DND-41 (cell line): ENCODE measurements at regions not wholly inside any gene's neighbourhood (a gene's known extent, or its start where the extent isn't known, plus 50 kb on each side); places are given as distances from the start of the nearest gene placed in this dataset.

Experiments
- ATAC-seq: fragments of 200-7000 bp; cut with Tn5 transposase; 3 replicates; pipeline ENCODE4 v1.9.1; 2021; ENCODE audit warnings: low read depth; ENCODE audit not compliant: insufficient read depth
- DNase-seq: peaks from one replicate; pipeline ENCODE4 v3.0.0-alpha.2; 2020
- H2AFZ ChIP-seq: 2 replicates; pipeline ENCODE4 v1.6.0; 2012; ENCODE audit warnings: low read depth, low read length
- H3K27ac ChIP-seq: 2 replicates; pipeline ENCODE4 v1.5.1; 2012; ENCODE audit warnings: low read length, inconsistent platforms
- H3K27me3 ChIP-seq: fragments of 200-600 bp; sonication (generic); 2 replicates; pipeline ENCODE4 v1.6.0; 2012; ENCODE audit warnings: low read length, mild to moderate bottlenecking, inconsistent platforms; ENCODE audit not compliant: insufficient read depth, poor library complexity
- H3K36me3 ChIP-seq: 2 replicates; pipeline ENCODE4 v1.5.1; 2012; ENCODE audit warnings: low read length, inconsistent platforms; ENCODE audit not compliant: insufficient read depth
- H3K4me1 ChIP-seq: 2 replicates; pipeline ENCODE4 v1.5.1; 2012; ENCODE audit warnings: mild to moderate bottlenecking, low read length; ENCODE audit not compliant: insufficient read depth
- H3K4me2 ChIP-seq: 2 replicates; pipeline ENCODE4 v1.6.0; 2012; ENCODE audit warnings: mild to moderate bottlenecking, moderate library complexity, low read length, inconsistent platforms; ENCODE audit not compliant: insufficient read depth
- H3K4me3 ChIP-seq, 2 experiments: fragments of 200-600 bp in 1 of 2; shearing (Covaris generic) in 1 of 2; 2 replicates each; pipeline ENCODE4 v1.5.1; 2012 to 2016; ENCODE audit warnings: inconsistent platforms in 2 of 2, low read length in 2 of 2, mild to moderate bottlenecking in 2 of 2, low read depth in 1 of 2, moderate library complexity in 1 of 2
- H3K79me2 ChIP-seq: 2 replicates; pipeline ENCODE4 v1.6.0; 2012; ENCODE audit warnings: low read length, inconsistent platforms; ENCODE audit not compliant: insufficient read depth
- H3K9ac ChIP-seq: 2 replicates; pipeline ENCODE4 v1.6.0; 2012; ENCODE audit warnings: low read depth, mild to moderate bottlenecking, inconsistent platforms, low read length, moderate library complexity
- H3K9me3 ChIP-seq: 2 replicates; pipeline ENCODE4 v1.5.1; 2012; ENCODE audit warnings: low read length, moderate library complexity, mild to moderate bottlenecking, inconsistent platforms; ENCODE audit not compliant: insufficient read depth, severe bottlenecking
- H4K20me1 ChIP-seq: 2 replicates; pipeline ENCODE4 v1.6.0; 2012; ENCODE audit warnings: low read length; ENCODE audit not compliant: insufficient read depth
- CTCF ChIP-seq: IDR thresholded peaks from 2 replicates; pipeline ENCODE4 v1.5.1; 2012; ENCODE audit warnings: borderline replicate concordance, low read length, moderate library complexity, mild to moderate bottlenecking; ENCODE audit not compliant: poor library complexity, severe bottlenecking; ENCODE audit errors: extremely low read depth
- EZH2 ChIP-seq: IDR thresholded peaks from 3 replicates; pipeline ENCODE4 v1.6.1; 2012; ENCODE audit warnings: borderline replicate concordance, low read depth, mild to moderate bottlenecking, moderate library complexity, low read length, inconsistent platforms; ENCODE audit not compliant: severe bottlenecking

- no peaks in the 10 kb centered on the region for H3K36me3 ChIP-seq
- no peak for DNase-seq
- H3K9ac ChIP-seq, result no peak overlapping the region
- no peaks in the 10 kb centered on the region for H4K20me1 ChIP-seq
- TF ChIP-seq CTCF (no peak), EZH2 (no peak)
- no peak for ATAC-seq
- H3K79me2 ChIP-seq, result no peaks in the 10 kb centered on the region
- no peak overlapping the region for H3K4me2 ChIP-seq
- no peak overlapping the region for H2AFZ ChIP-seq
- H3K27ac ChIP-seq, result no peak overlapping the region
- H3K27me3 ChIP-seq, result peaks cover 37% of the 10 kb centered on the region
- H3K9me3 ChIP-seq, result no peaks in the 10 kb centered on the region
- no peak overlapping the region for H3K4me3 ChIP-seq
- H3K4me1 ChIP-seq, result no peaks in the 10 kb centered on the region
Measured at GRCh38 chr6:14060971-14061370, 56.6 kb upstream of the CD83 start.

GRCh38 chr6:14061643-14062042 lies 55.9 kb upstream of the CD83 start:
- no peak overlapping the region for H3K4me2 ChIP-seq
- DNase-seq, result no peak
- no peak overlapping the region for H3K4me3 ChIP-seq
- H3K9me3 ChIP-seq, result no peaks in the 10 kb centered on the region
- H3K9ac ChIP-seq, result no peak overlapping the region
- no peak for TF ChIP-seq EZH2
- TF ChIP-seq CTCF, result no peak
- no peaks in the 10 kb centered on the region for H3K79me2 ChIP-seq
- ATAC-seq, result no peak
- H2AFZ ChIP-seq, result no peak overlapping the region
- peaks cover 37% of the 10 kb centered on the region for H3K27me3 ChIP-seq
- no peaks in the 10 kb centered on the region for H3K4me1 ChIP-seq
- no peak overlapping the region for H3K27ac ChIP-seq
- H3K36me3 ChIP-seq, result no peaks in the 10 kb centered on the region
- H4K20me1 ChIP-seq, result no peaks in the 10 kb centered on the region

GRCh38 chr6:14062345-14063029 lies 55.1 kb upstream of the CD83 start:
- Histone ChIP-seq H3K36me3 (no peaks in the 10 kb centered on the region), H3K9ac (no peak overlapping the region), H3K4me1 (no peaks in the 10 kb centered on the region), H3K27me3 (peaks cover 35% of the 10 kb centered on the region), H3K79me2 (no peaks in the 10 kb centered on the region), H3K9me3 (no peaks in the 10 kb centered on the region), H4K20me1 (no peaks in the 10 kb centered on the region), H3K4me3 (no peak overlapping the region), H2AFZ (no peak overlapping the region), H3K27ac (no peak overlapping the region), H3K4me2 (no peak overlapping the region)
- no peak for DNase-seq
- no peak for TF ChIP-seq CTCF
- TF ChIP-seq EZH2, result no peak
- ATAC-seq, result no peak

GRCh38 chr6:14063756-14064155 lies 53.8 kb upstream of the CD83 start:
- Histone ChIP-seq H3K27me3 (peaks cover 32% of the 10 kb centered on the region), H3K9me3 (no peaks in the 10 kb centered on the region), H4K20me1 (no peaks in the 10 kb centered on the region), H3K27ac (no peak overlapping the region), H3K4me3 (no peak overlapping the region), H3K36me3 (no peaks in the 10 kb centered on the region), H3K4me1 (no peaks in the 10 kb centered on the region), H3K9ac (no peak overlapping the region), H3K4me2 (no peak overlapping the region), H3K79me2 (no peaks in the 10 kb centered on the region), H2AFZ (no peak overlapping the region)
- no peak for DNase-seq
- ATAC-seq, result no peak
- no peak for TF ChIP-seq EZH2
- TF ChIP-seq CTCF, result no peak
